Neuronal stem cell (in vitro differentiated cells): ENCODE measurements at regions not wholly inside any gene's neighbourhood (a gene's known extent, or its start where the extent isn't known, plus 50 kb on each side); places are given as distances from the start of the nearest gene placed in this dataset.

Experiments used
- DNase-seq: peaks from one replicate; pipeline ENCODE4 v3.0.0-alpha.2; 2013; ENCODE audit warnings: low spot score
- H2AFZ ChIP-seq: one replicate; pipeline ENCODE4 v1.6.1; 2013; ENCODE audit warnings: mild to moderate bottlenecking, low read length, inconsistent platforms
- H2AK5ac ChIP-seq: 2 replicates; pipeline ENCODE4 v1.6.1; 2013; ENCODE audit warnings: low read depth, mild to moderate bottlenecking, inconsistent platforms, low read length, moderate library complexity, mixed read lengths
- H2BK120ac ChIP-seq: 2 replicates; pipeline ENCODE4 v1.6.1; 2013; ENCODE audit warnings: low read depth, mild to moderate bottlenecking, inconsistent platforms, low read length, moderate library complexity, mixed read lengths
- H2BK12ac ChIP-seq: one replicate; pipeline ENCODE4 v1.6.1; 2013; ENCODE audit warnings: low read length, inconsistent platforms
- H2BK15ac ChIP-seq: 2 replicates; pipeline ENCODE4 v1.6.1; 2013; ENCODE audit warnings: mild to moderate bottlenecking, low read length, inconsistent platforms, mixed read lengths
- H2BK5ac ChIP-seq: one replicate; pipeline ENCODE4 v1.6.1; 2013; ENCODE audit warnings: inconsistent platforms, mild to moderate bottlenecking, low read length, moderate library complexity
- H3K14ac ChIP-seq: one replicate; pipeline ENCODE4 v1.6.1; 2013; ENCODE audit warnings: low read length, inconsistent platforms
- H3K18ac ChIP-seq: 2 replicates; pipeline ENCODE4 v1.6.1; 2013; ENCODE audit warnings: low read length, inconsistent platforms
- H3K23ac ChIP-seq: 2 replicates; pipeline ENCODE4 v1.6.1; 2013; ENCODE audit warnings: low read depth, mild to moderate bottlenecking, mixed read lengths, low read length, inconsistent platforms; ENCODE audit not compliant: poor library complexity
- H3K27ac ChIP-seq: replicated peaks from 3 replicates; pipeline ENCODE4 v1.5.1; 2013; ENCODE audit warnings: low read length, inconsistent platforms
- H3K27me3 ChIP-seq, 3 experiments: 2 replicates each; pipeline ENCODE4 v1.6.1; 2013; ENCODE audit warnings: low read length in 3 of 3, mild to moderate bottlenecking in 2 of 3, inconsistent platforms in 1 of 3, low read depth in 1 of 3, mixed read lengths in 1 of 3, moderate library complexity in 1 of 3; ENCODE audit not compliant: control insufficient read depth in 3 of 3, insufficient read depth in 3 of 3
- H3K36me3 ChIP-seq, 2 donors: replicated peaks in 1 of 2; 2 replicates each; pipeline ENCODE4 v1.6.1; 2013; ENCODE audit warnings: low read length in 2 of 2; ENCODE audit not compliant: control insufficient read depth in 2 of 2, insufficient read depth in 2 of 2
- H3K4ac ChIP-seq: 2 replicates; pipeline ENCODE4 v1.6.1; 2013; ENCODE audit warnings: inconsistent platforms, mild to moderate bottlenecking, low read length, moderate library complexity
- H3K4me1 ChIP-seq, 2 donors: 1 replicate in 1 of 2; 2 replicates in 1 of 2; pipeline ENCODE4 v1.6.1; 2013; ENCODE audit warnings: low read length in 2 of 2, low read depth in 1 of 2; ENCODE audit not compliant: control insufficient read depth in 2 of 2, insufficient read depth in 1 of 2
- H3K4me2 ChIP-seq: one replicate; pipeline ENCODE4 v1.6.1; 2013; ENCODE audit warnings: mild to moderate bottlenecking, low read length, inconsistent platforms; ENCODE audit not compliant: insufficient read depth, poor library complexity, severe bottlenecking
- H3K4me3 ChIP-seq, 2 donors: 2 replicates each; pipeline ENCODE4 v1.5.1; 2013; ENCODE audit warnings: low read length in 2 of 2, mild to moderate bottlenecking in 2 of 2, inconsistent platforms in 1 of 2, moderate library complexity in 1 of 2
- H3K79me1 ChIP-seq: one replicate; pipeline ENCODE4 v1.6.1; 2013; ENCODE audit warnings: low read depth, mild to moderate bottlenecking, inconsistent platforms, low read length, moderate library complexity
- H3K9ac ChIP-seq: one replicate; pipeline ENCODE4 v1.6.1; 2013; ENCODE audit warnings: mild to moderate bottlenecking, low read depth, low read length, inconsistent platforms; ENCODE audit not compliant: poor library complexity
- H3K9me3 ChIP-seq, 2 donors: replicated peaks in 1 of 2; 2 replicates each; pipeline versions ENCODE3 to v1.6.1; 2013; ENCODE audit warnings: low read length in 2 of 2, mild to moderate bottlenecking in 2 of 2, inconsistent platforms in 1 of 2, low read depth in 1 of 2, mixed read lengths in 1 of 2, moderate library complexity in 1 of 2; ENCODE audit not compliant: control insufficient read depth in 2 of 2, insufficient read depth in 1 of 2
- H4K8ac ChIP-seq: one replicate; pipeline ENCODE4 v1.6.1; 2013; ENCODE audit warnings: low read depth, mild to moderate bottlenecking, inconsistent platforms, low read length, moderate library complexity
- H4K91ac ChIP-seq: one replicate; pipeline ENCODE4 v1.6.1; 2013; ENCODE audit warnings: low read length, low read depth, mild to moderate bottlenecking, inconsistent platforms; ENCODE audit not compliant: poor library complexity
- WGBS, 2 donors: extraction: QIAGEN DNeasy Blood & Tissue Kit; methylation state at CpG; one replicate each; pipeline ENCODE4 v1.1.7; 2013; ENCODE audit warnings: missing lambda C conversion rate in 2 of 2, mixed read lengths in 1 of 2; ENCODE audit not compliant: insufficient read length in 2 of 2, insufficient replicate concordance in 1 of 2; ENCODE audit errors: extremely low coverage in 2 of 2; 5-methylcytosine and 5-hydroxymethylcytosine counted together

DNA sequence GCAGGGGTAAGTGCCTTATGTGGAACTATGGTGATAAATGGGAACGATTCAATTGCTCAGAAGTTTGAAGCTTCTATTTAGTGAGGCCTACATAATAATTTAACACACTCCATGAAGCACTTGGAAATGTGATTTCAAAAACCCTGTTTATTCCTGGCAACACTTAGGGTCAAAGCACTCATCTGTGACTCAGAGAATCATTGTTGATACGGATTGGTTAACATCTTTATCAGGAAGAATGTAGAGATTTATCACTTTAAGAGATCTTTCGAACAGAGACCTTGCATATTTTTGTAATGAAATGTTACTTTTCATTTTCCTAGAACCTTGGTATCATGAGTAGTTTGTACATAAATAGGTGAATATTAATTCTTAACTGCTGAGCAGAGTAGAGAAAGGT, 269.1 kb upstream of the SLIT2 start:
- no peak overlapping the region for H2BK120ac ChIP-seq
- H2AFZ ChIP-seq: no peak overlapping the region
- no peak overlapping the region for H3K4me2 ChIP-seq
- no peak overlapping the region for H3K18ac ChIP-seq
- H3K9ac ChIP-seq: no peak overlapping the region
- H2BK15ac ChIP-seq: no peak overlapping the region
- H3K27me3 ChIP-seq: no peaks in the 10 kb centered on the region
- no peaks in the 10 kb centered on the region for H3K79me1 ChIP-seq
- no peak overlapping the region for H4K8ac ChIP-seq
- H3K23ac ChIP-seq: no peak overlapping the region
- no peak overlapping the region for H2AK5ac ChIP-seq
- H3K14ac ChIP-seq: no peak overlapping the region
- H3K27ac ChIP-seq: no peak overlapping the region
- H2BK12ac ChIP-seq: no peak overlapping the region
- DNase-seq: no peak
- H3K9me3 ChIP-seq: no peaks in the 10 kb centered on the region
- H3K4me3 ChIP-seq: no peak overlapping the region
- H3K4me1 ChIP-seq: no peaks in the 10 kb centered on the region
- no CpG with 5 or more reads among the region's 3 CpGs for WGBS, 2 donors
- H3K4ac ChIP-seq: no peak overlapping the region
- H2BK5ac ChIP-seq: no peak overlapping the region
- no peak overlapping the region for H4K91ac ChIP-seq
- H3K36me3 ChIP-seq: no peaks in the 10 kb centered on the region

DNA sequence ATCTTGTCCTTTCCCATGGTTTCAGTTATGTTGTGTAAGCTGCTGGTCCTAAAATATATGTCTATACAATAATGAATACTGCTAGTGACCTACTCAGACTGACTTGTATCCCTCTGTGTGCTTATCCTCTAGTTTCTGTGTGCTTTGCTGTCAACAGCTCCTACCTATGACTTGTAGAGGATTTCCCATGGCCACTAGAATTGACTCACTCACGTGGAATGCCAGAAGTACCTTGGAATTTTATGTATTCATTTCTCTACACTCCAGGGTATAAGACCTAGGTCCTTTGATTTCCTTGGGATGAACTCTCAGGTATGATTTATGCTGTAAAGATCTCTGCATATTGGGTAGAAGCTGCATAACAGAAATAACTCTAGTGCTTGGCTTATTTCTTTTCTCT, 279.9 kb upstream of the SLIT2 start:
- DNase-seq: no peak
- no CpG with 5 or more reads among the region's 1 CpG for WGBS, 2 donors
- no peak overlapping the region for H4K8ac ChIP-seq

DNA sequence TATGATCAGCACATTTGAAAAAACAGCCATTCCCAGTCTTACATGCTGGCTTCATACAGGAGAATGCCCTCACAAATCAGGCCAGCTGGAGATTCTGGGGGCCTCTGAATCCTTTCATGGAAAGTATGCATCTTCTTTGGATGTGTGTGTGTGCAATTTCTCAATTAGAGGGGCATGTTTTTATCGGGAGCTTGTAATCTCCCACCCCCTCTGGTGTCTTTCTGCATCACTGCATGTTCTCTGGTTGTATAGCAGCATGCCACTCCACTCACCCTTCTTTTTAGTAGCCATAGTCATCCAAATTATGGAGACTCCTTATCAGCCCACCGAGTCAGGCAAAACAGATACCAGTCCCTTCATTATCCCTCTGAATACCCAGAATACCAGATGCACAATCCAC, 282.2 kb upstream of the SLIT2 start:
- H3K18ac ChIP-seq: no peak overlapping the region
- no peak overlapping the region for H3K4me2 ChIP-seq
- H3K79me1 ChIP-seq: no peaks in the 10 kb centered on the region
- H3K9me3 ChIP-seq: peaks cover 0 to 10% of the 10 kb centered on the region in 2 donors
- H3K27ac ChIP-seq: no peak overlapping the region
- no peak overlapping the region for H3K4ac ChIP-seq
- H3K14ac ChIP-seq: no peak overlapping the region
- H2BK120ac ChIP-seq: no peak overlapping the region
- no peaks in the 10 kb centered on the region for H3K27me3 ChIP-seq
- no peak for DNase-seq
- H2BK15ac ChIP-seq: no peak overlapping the region
- no peak overlapping the region for H3K9ac ChIP-seq
- no peak overlapping the region for H2AK5ac ChIP-seq
- no peak overlapping the region for H2BK12ac ChIP-seq
- no peaks in the 10 kb centered on the region for H3K36me3 ChIP-seq
- no peak overlapping the region for H3K4me3 ChIP-seq
- no peaks in the 10 kb centered on the region for H3K4me1 ChIP-seq
- no peak overlapping the region for H2BK5ac ChIP-seq
- no peak overlapping the region for H2AFZ ChIP-seq
- H4K8ac ChIP-seq: no peak overlapping the region
- H4K91ac ChIP-seq: no peak overlapping the region
- no CpG with 5 or more reads among the region's 2 CpGs for WGBS, 2 donors
- H3K23ac ChIP-seq: no peak overlapping the region

More for the DNA sequence above, 279.9 kb upstream of the SLIT2 start:
- no peaks in the 10 kb centered on the region for H3K27me3 ChIP-seq
- H3K18ac ChIP-seq: no peak overlapping the region
- H3K9me3 ChIP-seq: no peaks in the 10 kb centered on the region
- H3K36me3 ChIP-seq: no peaks in the 10 kb centered on the region
- H2BK120ac ChIP-seq: no peak overlapping the region
- H3K4me1 ChIP-seq: no peaks in the 10 kb centered on the region
- H2AFZ ChIP-seq: no peak overlapping the region
- H2BK15ac ChIP-seq: no peak overlapping the region
- no peak overlapping the region for H3K9ac ChIP-seq
- H3K23ac ChIP-seq: no peak overlapping the region
- H3K4me3 ChIP-seq: no peak overlapping the region
- no peak overlapping the region for H2AK5ac ChIP-seq
- no peak overlapping the region for H2BK5ac ChIP-seq
- no peaks in the 10 kb centered on the region for H3K79me1 ChIP-seq
- H3K27ac ChIP-seq: no peak overlapping the region
- H3K4ac ChIP-seq: no peak overlapping the region
- H3K14ac ChIP-seq: no peak overlapping the region
- no peak overlapping the region for H4K91ac ChIP-seq
- H2BK12ac ChIP-seq: no peak overlapping the region
- H3K4me2 ChIP-seq: no peak overlapping the region

DNA sequence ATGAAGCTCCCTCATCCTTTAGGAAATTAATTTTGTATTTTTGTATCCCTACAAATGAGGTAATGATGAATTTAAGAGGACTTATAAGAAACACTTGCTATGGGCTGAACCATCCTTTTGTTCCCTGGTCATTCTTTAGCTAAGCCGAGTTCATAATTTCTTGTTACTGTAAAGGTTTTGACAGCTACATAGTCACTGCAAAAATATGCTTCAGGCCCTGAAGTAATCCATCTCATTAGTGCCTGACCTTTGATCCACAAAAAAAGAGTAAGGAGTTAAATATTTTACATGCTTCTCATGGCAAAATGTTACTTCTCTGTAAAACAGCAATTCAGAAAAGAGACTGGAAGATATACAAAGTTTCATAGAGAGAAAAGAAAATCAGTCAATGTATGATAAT, 290.6 kb upstream of the SLIT2 start:
- no peak overlapping the region for H3K9ac ChIP-seq
- no peak overlapping the region for H2BK15ac ChIP-seq
- DNase-seq: no peak
- H4K91ac ChIP-seq: no peak overlapping the region
- H3K4ac ChIP-seq: no peak overlapping the region
- WGBS, 2 donors: no CpG with 5 or more reads among the region's 1 CpG
- H2BK12ac ChIP-seq: no peak overlapping the region
- H2AFZ ChIP-seq: no peak overlapping the region
- H2BK120ac ChIP-seq: no peak overlapping the region
- no peak overlapping the region for H3K4me2 ChIP-seq
- H3K79me1 ChIP-seq: no peaks in the 10 kb centered on the region
- no peak overlapping the region for H3K23ac ChIP-seq
- no peak overlapping the region for H3K27ac ChIP-seq
- no peaks in the 10 kb centered on the region for H3K4me1 ChIP-seq
- no peak overlapping the region for H3K4me3 ChIP-seq
- H2BK5ac ChIP-seq: no peak overlapping the region
- no peak overlapping the region for H4K8ac ChIP-seq
- no peak overlapping the region for H2AK5ac ChIP-seq
- H3K36me3 ChIP-seq: no peaks in the 10 kb centered on the region
- no peaks in the 10 kb centered on the region for H3K27me3 ChIP-seq
- no peak overlapping the region for H3K18ac ChIP-seq
- H3K9me3 ChIP-seq: peaks cover 0 to 3% of the 10 kb centered on the region in 2 donors
- no peak overlapping the region for H3K14ac ChIP-seq
